ENCODE measurements at regions not wholly inside any gene's neighbourhood (a gene's known extent, or its start where the extent isn't known, plus 50 kb on each side); places are given as distances from the start of the nearest gene placed in this dataset.

DNA sequence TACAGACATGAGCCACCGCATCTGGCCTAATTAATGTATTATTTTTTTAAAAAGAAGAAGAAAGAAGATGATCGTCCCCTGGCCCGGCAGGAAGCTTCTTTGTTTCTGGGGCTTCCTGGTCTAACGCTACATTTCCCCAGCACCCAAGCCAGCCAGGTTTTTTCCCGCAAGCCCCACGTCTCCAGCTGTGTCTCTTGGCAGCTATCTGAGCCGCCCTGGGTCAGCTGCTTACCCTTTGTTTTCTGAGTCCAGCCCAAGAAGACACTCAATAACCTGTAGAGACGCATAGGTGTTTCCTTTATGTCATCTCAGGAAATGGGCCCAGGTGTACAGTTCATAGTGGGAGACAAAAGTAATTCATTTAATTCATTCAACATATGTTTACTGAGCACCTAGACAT lies 110.2 kb downstream of the MTPAP start:
- no peaks in the 10 kb centered on the region for H3K9me3 ChIP-seq (ENCODE audit: control insufficient read depth, low read depth, low read length)
- Mint-ChIP-seq H3K27ac (peak overlapping the region in 1 of 3 experiments; percentile 70; a peak in 1 of 7 replicates), H3K4me1 (no peaks in the 10 kb centered on the region), H3K27me3 (ENCODE audit: low read depth) (no peaks in the 10 kb centered on the region), H3K36me3 (ENCODE audit: insufficient read depth in 1 of 3, low read depth in 3 of 3) (peaks cover 0 to 4% (median 0%) of the 10 kb centered on the region in 3 experiments; a peak in 1 of 7 replicates), H3K4me3 (no peak overlapping the region), H3K9me3 (peaks cover 3 to 4% of the 10 kb centered on the region in 2 experiments; a peak in 4 of 5 replicates)
- no peak overlapping the region for H3T11ph ChIP-seq (ENCODE audit: low read length)
- H3K27me3 ChIP-seq (ENCODE audit: insufficient read depth, low read length): no peaks in the 10 kb centered on the region
- WGBS (ENCODE audit: extremely low coverage, insufficient read length, low lambda C conversion rate): no CpG with 5 or more reads among the region's 8 CpGs
- H3K79me2 ChIP-seq (ENCODE audit: insufficient read depth, low read length): no peaks in the 10 kb centered on the region
- H2BK120ac ChIP-seq (ENCODE audit: low read depth, low read length, poor library complexity, severe bottlenecking): no peak overlapping the region
- H3K56ac ChIP-seq (ENCODE audit: insufficient read length, low read depth, low read length): no peak overlapping the region
- H3K79me1 ChIP-seq (ENCODE audit: insufficient read depth, low read depth, low read length, poor library complexity, severe bottlenecking): no peaks in the 10 kb centered on the region
- H2BK5ac ChIP-seq (ENCODE audit: insufficient read length, low read length): no peak overlapping the region
- no peak overlapping the region for H4K8ac ChIP-seq (replicated peaks; ENCODE audit: insufficient read length, low read depth, low read length)
- no peak overlapping the region for H2AK5ac ChIP-seq (ENCODE audit: insufficient read length, low read length)
- H3K23me2 ChIP-seq (ENCODE audit: insufficient read length, low read depth, low read length, poor library complexity, severe bottlenecking): no peaks in the 10 kb centered on the region
- no peak overlapping the region for H3K14ac ChIP-seq (ENCODE audit: insufficient read depth, low read length)
- H4K91ac ChIP-seq (ENCODE audit: insufficient read length, low read depth, low read length): no peak overlapping the region
- H3K27ac ChIP-seq (ENCODE audit: insufficient read length, low read depth, low read length): no peak overlapping the region
- no peak overlapping the region for H4K5ac ChIP-seq (ENCODE audit: insufficient read length, low read depth, low read length)
- no peaks in the 10 kb centered on the region for H3K4me1 ChIP-seq (ENCODE audit: insufficient read depth, low read length)
- H3K18ac ChIP-seq (ENCODE audit: insufficient read length, low read depth, low read length): no peak overlapping the region
- no peak overlapping the region for H3K9ac ChIP-seq (ENCODE audit: extremely low read depth, insufficient read length, low read length)
- no peak for DNase-seq
- no peak overlapping the region for H2BK15ac ChIP-seq (ENCODE audit: low read depth, low read length)
- TF ChIP-seq, protein P1, sequence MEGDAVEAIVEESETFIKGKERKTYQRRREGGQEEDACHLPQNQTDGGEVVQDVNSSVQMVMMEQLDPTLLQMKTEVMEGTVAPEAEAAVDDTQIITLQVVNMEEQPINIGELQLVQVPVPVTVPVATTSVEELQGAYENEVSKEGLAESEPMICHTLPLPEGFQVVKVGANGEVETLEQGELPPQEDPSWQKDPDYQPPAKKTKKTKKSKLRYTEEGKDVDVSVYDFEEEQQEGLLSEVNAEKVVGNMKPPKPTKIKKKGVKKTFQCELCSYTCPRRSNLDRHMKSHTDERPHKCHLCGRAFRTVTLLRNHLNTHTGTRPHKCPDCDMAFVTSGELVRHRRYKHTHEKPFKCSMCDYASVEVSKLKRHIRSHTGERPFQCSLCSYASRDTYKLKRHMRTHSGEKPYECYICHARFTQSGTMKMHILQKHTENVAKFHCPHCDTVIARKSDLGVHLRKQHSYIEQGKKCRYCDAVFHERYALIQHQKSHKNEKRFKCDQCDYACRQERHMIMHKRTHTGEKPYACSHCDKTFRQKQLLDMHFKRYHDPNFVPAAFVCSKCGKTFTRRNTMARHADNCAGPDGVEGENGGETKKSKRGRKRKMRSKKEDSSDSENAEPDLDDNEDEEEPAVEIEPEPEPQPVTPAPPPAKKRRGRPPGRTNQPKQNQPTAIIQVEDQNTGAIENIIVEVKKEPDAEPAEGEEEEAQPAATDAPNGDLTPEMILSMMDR (conservative IDR thresholded peaks at IDR 0.05): no peak
- H2AFZ ChIP-seq (ENCODE audit: low read length): no peak overlapping the region
- H3K23ac ChIP-seq (ENCODE audit: insufficient read length, low read depth, low read length): no peak overlapping the region
- no peak overlapping the region for H2BK12ac ChIP-seq (ENCODE audit: insufficient read length, low read depth, low read length)
- no peak overlapping the region for H3K4ac ChIP-seq (ENCODE audit: low read depth, low read length)
- no peak overlapping the region for H2BK20ac ChIP-seq (ENCODE audit: low read depth, low read length, poor library complexity, severe bottlenecking)
- no peak overlapping the region for H3K4me2 ChIP-seq (ENCODE audit: insufficient read depth, insufficient read length, low read length)
- H4K20me1 ChIP-seq (ENCODE audit: control insufficient read depth, insufficient read depth, insufficient read length): no peaks in the 10 kb centered on the region
